Upper lobe of left lung (tissue), 4 donors: ENCODE measurements at regions not wholly inside any gene's neighbourhood (a gene's known extent, or its start where the extent isn't known, plus 50 kb on each side); places are given as distances from the start of the nearest gene placed in this dataset.

Experiments
- EP300 ChIP-seq, 4 donors: sonication (generic); formaldehyde crosslinking; IDR thresholded peaks; one replicate each; pipeline ENCODE4 v1.5.1; 2017; ENCODE audit warnings: antibody characterized with exemption in 4 of 4, control low read depth in 2 of 4
- POLR2A ChIP-seq, 4 donors: fragments of 450-650 bp; IDR thresholded peaks; one replicate each; pipeline ENCODE4 v1.5.1; 2016 to 2017; ENCODE audit warnings: antibody characterized with exemption in 4 of 4, mild to moderate bottlenecking in 2 of 4
- POLR2AphosphoS5 ChIP-seq, 2 donors: sonication (generic); formaldehyde crosslinking; IDR thresholded peaks; one replicate each; pipeline ENCODE4 v1.5.1; 2017; ENCODE audit warnings: antibody characterized with exemption in 2 of 2
- TF ChIP-seq, protein P1 (sequence below), 6 experiments: fragments of 450-650 bp in 4 of 6; fragments of 200-600 bp in 2 of 6; sonication (generic) in 2 of 6; IDR thresholded peaks; one replicate each; pipeline ENCODE4 v1.5.1; 2016 to 2019; ENCODE audit warnings: antibody characterized with exemption in 6 of 6

DNA sequence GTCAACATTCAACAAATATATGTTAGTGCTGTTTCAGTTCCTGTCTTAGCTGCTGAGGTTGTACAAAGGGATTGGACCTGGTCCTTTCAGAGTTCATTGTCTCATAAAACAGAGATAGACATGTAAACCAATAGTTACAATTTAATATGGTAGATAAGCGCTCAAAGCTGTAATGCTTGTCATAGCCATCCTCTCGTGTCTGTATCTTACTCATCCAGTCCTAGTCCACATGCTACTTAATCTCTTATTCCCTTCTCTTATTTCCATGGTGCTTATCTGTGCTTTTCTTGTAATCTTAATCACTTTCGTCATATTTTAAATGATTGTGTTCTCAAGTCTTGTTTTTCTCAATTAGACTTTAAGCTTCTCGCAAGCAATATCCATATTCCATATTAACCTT lies 185.2 kb upstream of the OBI1 start:
- TF ChIP-seq, protein P1, sequence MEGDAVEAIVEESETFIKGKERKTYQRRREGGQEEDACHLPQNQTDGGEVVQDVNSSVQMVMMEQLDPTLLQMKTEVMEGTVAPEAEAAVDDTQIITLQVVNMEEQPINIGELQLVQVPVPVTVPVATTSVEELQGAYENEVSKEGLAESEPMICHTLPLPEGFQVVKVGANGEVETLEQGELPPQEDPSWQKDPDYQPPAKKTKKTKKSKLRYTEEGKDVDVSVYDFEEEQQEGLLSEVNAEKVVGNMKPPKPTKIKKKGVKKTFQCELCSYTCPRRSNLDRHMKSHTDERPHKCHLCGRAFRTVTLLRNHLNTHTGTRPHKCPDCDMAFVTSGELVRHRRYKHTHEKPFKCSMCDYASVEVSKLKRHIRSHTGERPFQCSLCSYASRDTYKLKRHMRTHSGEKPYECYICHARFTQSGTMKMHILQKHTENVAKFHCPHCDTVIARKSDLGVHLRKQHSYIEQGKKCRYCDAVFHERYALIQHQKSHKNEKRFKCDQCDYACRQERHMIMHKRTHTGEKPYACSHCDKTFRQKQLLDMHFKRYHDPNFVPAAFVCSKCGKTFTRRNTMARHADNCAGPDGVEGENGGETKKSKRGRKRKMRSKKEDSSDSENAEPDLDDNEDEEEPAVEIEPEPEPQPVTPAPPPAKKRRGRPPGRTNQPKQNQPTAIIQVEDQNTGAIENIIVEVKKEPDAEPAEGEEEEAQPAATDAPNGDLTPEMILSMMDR (IDR thresholded peaks at IDR 0.05) = no peak
- no peak for TF ChIP-seq POLR2A (IDR thresholded peaks at IDR 0.05)
- no peak for TF ChIP-seq POLR2AphosphoS5 (IDR thresholded peaks at IDR 0.05)
- no peak for TF ChIP-seq EP300 (IDR thresholded peaks at IDR 0.05)
